ENCODE measurements at regions not wholly inside any gene's neighbourhood (a gene's known extent, or its start where the extent isn't known, plus 50 kb on each side); places are given as distances from the start of the nearest gene placed in this dataset.

- TF ChIP-seq ATF2 (IDR thresholded peaks at IDR 0.05; ENCODE audit: low read length) (no peak), CHD7 (IDR thresholded peaks at IDR 0.05; ENCODE audit: insufficient replicate concordance, low read length) (no peak), PHF8 (conservative IDR thresholded peaks at IDR 0.05; ENCODE audit: low read depth, low read length) (no peak), POLR2AphosphoS5 (IDR thresholded peaks at IDR 0.05; ENCODE audit: low read depth, low read length) (no peak), POU5F1 (IDR thresholded peaks at IDR 0.05; ENCODE audit: low read depth, low read length) (no peak), RAD21 (IDR thresholded peaks at IDR 0.05 in 1 of 2, conservative IDR thresholded peaks at IDR 0.05 in 1 of 2; ENCODE audit: low read depth in 2 of 2, low read length in 2 of 2) (no peak)
Measured at GRCh38 chr14:51449681-51450080, 202.0 kb upstream of the FRMD6 start (continued).

Measured in H1 (cell line).